Uterus (tissue), 2 donors: ENCODE measurements at regions not wholly inside any gene's neighbourhood (a gene's known extent, or its start where the extent isn't known, plus 50 kb on each side); places are given as distances from the start of the nearest gene placed in this dataset.

Source experiments
- POLR2A ChIP-seq, 2 donors: fragments of 450-650 bp; IDR thresholded peaks; one replicate each; pipeline ENCODE4 v1.6.1; 2016; ENCODE audit warnings: antibody characterized with exemption in 2 of 2, mild to moderate bottlenecking in 1 of 2, moderate library complexity in 1 of 2
- TF ChIP-seq, protein P1 (sequence below), 4 experiments: fragments of 200-600 bp in 2 of 4; fragments of 450-650 bp in 2 of 4; sonication (generic) in 2 of 4; IDR thresholded peaks; one replicate each; pipeline ENCODE4 v1.5.1; 2016 to 2019; ENCODE audit warnings: antibody characterized with exemption in 4 of 4, mild to moderate bottlenecking in 2 of 4, moderate library complexity in 1 of 4

DNA sequence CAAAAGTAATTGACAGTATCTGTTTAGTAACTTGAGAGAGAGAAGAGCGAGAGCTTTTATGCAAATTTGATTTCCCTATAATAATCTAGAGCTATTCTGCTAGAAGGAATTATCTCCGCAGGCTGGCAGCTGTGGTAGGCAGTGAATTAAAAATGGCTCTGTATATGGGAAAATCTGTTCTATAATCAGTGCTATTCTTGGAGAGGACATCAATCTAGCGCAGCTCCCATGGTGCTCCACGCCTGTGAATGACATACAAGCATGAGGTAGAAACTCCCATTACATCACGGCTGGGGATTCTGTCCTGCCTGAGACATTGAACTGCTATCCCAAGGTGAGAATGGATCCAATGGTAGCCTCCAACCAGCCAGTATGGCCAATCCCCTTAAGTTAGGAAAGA, 179.0 kb downstream of the DHX15 start:
- TF ChIP-seq, protein P1, sequence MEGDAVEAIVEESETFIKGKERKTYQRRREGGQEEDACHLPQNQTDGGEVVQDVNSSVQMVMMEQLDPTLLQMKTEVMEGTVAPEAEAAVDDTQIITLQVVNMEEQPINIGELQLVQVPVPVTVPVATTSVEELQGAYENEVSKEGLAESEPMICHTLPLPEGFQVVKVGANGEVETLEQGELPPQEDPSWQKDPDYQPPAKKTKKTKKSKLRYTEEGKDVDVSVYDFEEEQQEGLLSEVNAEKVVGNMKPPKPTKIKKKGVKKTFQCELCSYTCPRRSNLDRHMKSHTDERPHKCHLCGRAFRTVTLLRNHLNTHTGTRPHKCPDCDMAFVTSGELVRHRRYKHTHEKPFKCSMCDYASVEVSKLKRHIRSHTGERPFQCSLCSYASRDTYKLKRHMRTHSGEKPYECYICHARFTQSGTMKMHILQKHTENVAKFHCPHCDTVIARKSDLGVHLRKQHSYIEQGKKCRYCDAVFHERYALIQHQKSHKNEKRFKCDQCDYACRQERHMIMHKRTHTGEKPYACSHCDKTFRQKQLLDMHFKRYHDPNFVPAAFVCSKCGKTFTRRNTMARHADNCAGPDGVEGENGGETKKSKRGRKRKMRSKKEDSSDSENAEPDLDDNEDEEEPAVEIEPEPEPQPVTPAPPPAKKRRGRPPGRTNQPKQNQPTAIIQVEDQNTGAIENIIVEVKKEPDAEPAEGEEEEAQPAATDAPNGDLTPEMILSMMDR (IDR thresholded peaks at IDR 0.05): no peak
- no peak for TF ChIP-seq POLR2A (IDR thresholded peaks at IDR 0.05)
